HL-60 (cell line): ENCODE measurements at regions not wholly inside any gene's neighbourhood (a gene's known extent, or its start where the extent isn't known, plus 50 kb on each side); places are given as distances from the start of the nearest gene placed in this dataset.

Experiments
- DNase-seq, 2 experiments: peaks; one replicate each; pipeline ENCODE4 v3.0.0-alpha.2; 2010 to 2020; ENCODE audit warnings: low read depth in 1 of 2, low spot score in 1 of 2
- H3K27ac ChIP-seq: fragments of 250-450 bp; sonication (Bioruptor Pico); replicated peaks from 2 replicates; pipeline ENCODE4 v1.5.1; 2020; ENCODE audit warnings: mild to moderate bottlenecking, moderate library complexity
- H3K27me3 ChIP-seq: fragments of 250-450 bp; sonication (Bioruptor Pico); 2 replicates; pipeline ENCODE4 v1.5.1; 2021; ENCODE audit warnings: mild to moderate bottlenecking, moderate library complexity; ENCODE audit not compliant: insufficient read depth, poor library complexity, severe bottlenecking
- H3K4me3 ChIP-seq: replicated peaks from 2 replicates; pipeline ENCODE4 v1.5.1; 2011; ENCODE audit warnings: mild to moderate bottlenecking, control low read depth, low read length; ENCODE audit not compliant: insufficient read depth
- GABPA ChIP-seq: IDR thresholded peaks from 2 replicates; pipeline ENCODE4 v1.6.1; 2012; ENCODE audit warnings: low read depth
- POLR2AphosphoS5 ChIP-seq: IDR thresholded peaks from 2 replicates; pipeline ENCODE4 v1.6.1; 2012; ENCODE audit warnings: low read depth
- SPI1 ChIP-seq: IDR thresholded peaks from 2 replicates; pipeline ENCODE4 v1.6.1; 2012; ENCODE audit warnings: low read depth, mild to moderate bottlenecking, borderline replicate concordance
- TF ChIP-seq, protein P1 (sequence below): IDR thresholded peaks from 2 replicates; pipeline ENCODE4 v1.6.1; 2012; ENCODE audit warnings: low read depth; ENCODE audit not compliant: insufficient replicate concordance
- TF ChIP-seq, protein P2 (sequence below): IDR thresholded peaks from one replicate; pipeline ENCODE4 v1.5.1; 2011; ENCODE audit warnings: low read length, control low read depth, inconsistent platforms; ENCODE audit not compliant: insufficient read depth

DNA sequence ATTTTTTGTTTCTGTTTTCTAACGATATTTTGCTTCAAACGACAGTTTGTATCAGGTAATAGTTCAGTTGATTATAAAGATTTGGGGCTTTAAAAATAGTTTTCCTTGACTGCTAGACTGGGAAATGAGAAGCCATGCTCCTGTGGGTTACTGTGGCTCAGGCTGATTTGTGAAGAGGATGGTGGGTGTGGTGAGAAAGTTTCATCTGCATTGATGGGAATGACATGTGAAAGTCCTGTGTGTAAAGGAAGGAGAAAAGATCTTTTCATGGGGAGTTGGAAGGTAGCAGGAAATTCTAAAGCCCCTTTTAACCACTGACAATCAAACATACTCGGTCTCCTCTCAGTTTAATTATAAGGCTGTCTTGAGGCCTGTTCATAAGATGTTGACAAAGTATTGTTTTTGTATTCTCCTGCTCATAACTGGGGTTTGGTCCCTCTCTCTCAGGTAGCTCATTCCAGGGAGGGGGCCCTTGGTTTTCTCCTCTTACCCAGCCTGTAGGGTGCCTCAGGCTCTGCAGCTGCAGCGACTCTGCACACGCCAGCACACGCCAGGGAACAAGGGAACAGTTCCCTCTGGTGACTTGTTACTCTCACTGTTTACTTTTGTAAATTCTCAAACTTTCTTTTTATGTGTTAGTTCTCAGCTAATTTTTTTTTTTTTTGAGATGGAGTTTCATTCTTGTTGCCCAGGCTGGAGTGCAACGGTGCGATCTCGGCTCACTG, 91.6 kb downstream of the CARTPT start:
- Histone ChIP-seq H3K27me3 (no peaks in the 10 kb centered on the region), H3K4me3 (no peak overlapping the region), H3K27ac (no peak overlapping the region)
- TF ChIP-seq, protein P1, sequence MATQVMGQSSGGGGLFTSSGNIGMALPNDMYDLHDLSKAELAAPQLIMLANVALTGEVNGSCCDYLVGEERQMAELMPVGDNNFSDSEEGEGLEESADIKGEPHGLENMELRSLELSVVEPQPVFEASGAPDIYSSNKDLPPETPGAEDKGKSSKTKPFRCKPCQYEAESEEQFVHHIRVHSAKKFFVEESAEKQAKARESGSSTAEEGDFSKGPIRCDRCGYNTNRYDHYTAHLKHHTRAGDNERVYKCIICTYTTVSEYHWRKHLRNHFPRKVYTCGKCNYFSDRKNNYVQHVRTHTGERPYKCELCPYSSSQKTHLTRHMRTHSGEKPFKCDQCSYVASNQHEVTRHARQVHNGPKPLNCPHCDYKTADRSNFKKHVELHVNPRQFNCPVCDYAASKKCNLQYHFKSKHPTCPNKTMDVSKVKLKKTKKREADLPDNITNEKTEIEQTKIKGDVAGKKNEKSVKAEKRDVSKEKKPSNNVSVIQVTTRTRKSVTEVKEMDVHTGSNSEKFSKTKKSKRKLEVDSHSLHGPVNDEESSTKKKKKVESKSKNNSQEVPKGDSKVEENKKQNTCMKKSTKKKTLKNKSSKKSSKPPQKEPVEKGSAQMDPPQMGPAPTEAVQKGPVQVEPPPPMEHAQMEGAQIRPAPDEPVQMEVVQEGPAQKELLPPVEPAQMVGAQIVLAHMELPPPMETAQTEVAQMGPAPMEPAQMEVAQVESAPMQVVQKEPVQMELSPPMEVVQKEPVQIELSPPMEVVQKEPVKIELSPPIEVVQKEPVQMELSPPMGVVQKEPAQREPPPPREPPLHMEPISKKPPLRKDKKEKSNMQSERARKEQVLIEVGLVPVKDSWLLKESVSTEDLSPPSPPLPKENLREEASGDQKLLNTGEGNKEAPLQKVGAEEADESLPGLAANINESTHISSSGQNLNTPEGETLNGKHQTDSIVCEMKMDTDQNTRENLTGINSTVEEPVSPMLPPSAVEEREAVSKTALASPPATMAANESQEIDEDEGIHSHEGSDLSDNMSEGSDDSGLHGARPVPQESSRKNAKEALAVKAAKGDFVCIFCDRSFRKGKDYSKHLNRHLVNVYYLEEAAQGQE = no peak
- TF ChIP-seq GABPA (no peak), POLR2AphosphoS5 (no peak), SPI1 (no peak)
- TF ChIP-seq, protein P2, sequence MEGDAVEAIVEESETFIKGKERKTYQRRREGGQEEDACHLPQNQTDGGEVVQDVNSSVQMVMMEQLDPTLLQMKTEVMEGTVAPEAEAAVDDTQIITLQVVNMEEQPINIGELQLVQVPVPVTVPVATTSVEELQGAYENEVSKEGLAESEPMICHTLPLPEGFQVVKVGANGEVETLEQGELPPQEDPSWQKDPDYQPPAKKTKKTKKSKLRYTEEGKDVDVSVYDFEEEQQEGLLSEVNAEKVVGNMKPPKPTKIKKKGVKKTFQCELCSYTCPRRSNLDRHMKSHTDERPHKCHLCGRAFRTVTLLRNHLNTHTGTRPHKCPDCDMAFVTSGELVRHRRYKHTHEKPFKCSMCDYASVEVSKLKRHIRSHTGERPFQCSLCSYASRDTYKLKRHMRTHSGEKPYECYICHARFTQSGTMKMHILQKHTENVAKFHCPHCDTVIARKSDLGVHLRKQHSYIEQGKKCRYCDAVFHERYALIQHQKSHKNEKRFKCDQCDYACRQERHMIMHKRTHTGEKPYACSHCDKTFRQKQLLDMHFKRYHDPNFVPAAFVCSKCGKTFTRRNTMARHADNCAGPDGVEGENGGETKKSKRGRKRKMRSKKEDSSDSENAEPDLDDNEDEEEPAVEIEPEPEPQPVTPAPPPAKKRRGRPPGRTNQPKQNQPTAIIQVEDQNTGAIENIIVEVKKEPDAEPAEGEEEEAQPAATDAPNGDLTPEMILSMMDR = no peak
- no peak for DNase-seq

DNA sequence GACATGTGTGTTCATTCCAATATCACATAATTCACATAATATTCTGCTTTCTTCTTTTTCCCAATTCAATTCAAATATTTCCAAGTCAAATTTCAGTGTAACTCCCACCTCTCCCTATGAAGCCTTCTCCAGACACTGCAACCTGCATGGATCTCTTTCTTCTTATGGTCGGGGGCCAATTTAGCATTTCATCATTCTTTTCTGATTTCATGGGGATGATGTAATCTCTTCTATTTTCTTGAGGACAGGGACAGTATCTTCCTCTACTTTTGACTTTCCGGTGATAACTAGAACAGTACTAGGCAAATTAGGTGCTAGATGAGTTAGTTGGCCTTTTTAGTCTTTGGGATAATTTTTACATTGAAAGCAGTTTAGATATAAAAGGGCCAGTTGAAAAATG, 92.7 kb downstream of the CARTPT start:
- no peak for DNase-seq
- H3K27ac ChIP-seq = no peak overlapping the region
- TF ChIP-seq, protein P2 = no peak
- TF ChIP-seq, protein P1 = no peak
- TF ChIP-seq SPI1 (no peak), GABPA (no peak), POLR2AphosphoS5 (no peak)
- no peak overlapping the region for H3K4me3 ChIP-seq
- H3K27me3 ChIP-seq = no peaks in the 10 kb centered on the region

DNA sequence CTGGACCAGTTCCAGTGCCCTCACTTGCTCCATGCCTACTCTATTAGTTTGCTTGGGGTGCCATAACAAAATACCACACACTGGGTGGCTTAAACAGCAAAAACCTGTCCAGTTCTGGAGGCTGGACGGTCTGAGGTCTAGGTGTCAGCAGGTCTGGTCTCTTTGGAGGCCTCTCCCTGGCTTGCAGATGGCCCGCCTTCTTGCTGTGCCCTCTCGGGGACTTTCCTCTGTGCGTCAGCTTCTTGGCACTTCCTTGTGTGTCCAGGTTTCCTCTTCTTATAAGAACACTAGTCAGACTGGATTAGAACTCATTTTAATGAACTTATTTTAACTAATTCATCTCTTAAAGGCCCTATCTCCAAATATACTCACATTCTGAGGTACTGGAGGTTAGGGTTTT, 97.2 kb downstream of the CARTPT start:
- TF ChIP-seq, protein P2 = no peak
- TF ChIP-seq POLR2AphosphoS5 = no peak
- no peak for TF ChIP-seq SPI1
- TF ChIP-seq, protein P1 = no peak
- no peak for TF ChIP-seq GABPA
- Histone ChIP-seq H3K27ac (no peak overlapping the region), H3K27me3 (no peaks in the 10 kb centered on the region), H3K4me3 (no peak overlapping the region)
- DNase-seq = no peak
